ENCODE measurements at regions not wholly inside any gene's neighbourhood (a gene's known extent, or its start where the extent isn't known, plus 50 kb on each side); places are given as distances from the start of the nearest gene placed in this dataset.

GRCh38 chr5:82811490-82811889 lies 265.7 kb downstream of the TMEM167A start:
- RAD21 ChIA-PET (ENCODE audit: low non-redundant PET in 1 of 2, low total read pairs in 2 of 2, uncharacterized antibody in 2 of 2, unreplicated experiment in 2 of 2) = no interaction called here
- no peak overlapping the region for H2AFZ ChIP-seq (ENCODE audit: low read depth, low read length, poor library complexity, severe bottlenecking)
- intact Hi-C loops (cut with micrococcal nuclease) = no loop called here
- H3K4me1 ChIP-seq (ENCODE audit: control insufficient read depth in 1 of 2, insufficient read depth in 2 of 2, low read length in 2 of 2) = no peaks in the 10 kb centered on the region; a peak in 1 of 4 replicates
- no peaks in the 10 kb centered on the region for H3K36me3 ChIP-seq (ENCODE audit: control insufficient read depth in 1 of 2, insufficient read depth in 2 of 2, low read length in 2 of 2)
- BruUV-seq (replicated peaks) = no TSS peak
- H3K9me2 ChIP-seq (ENCODE audit: insufficient read depth) = no peaks in the 10 kb centered on the region
- H3K4me2 ChIP-seq (ENCODE audit: low read length) = no peak overlapping the region
- CTCF ChIA-PET = no interaction called here
- H3K9me3 ChIP-seq (ENCODE audit: control insufficient read depth in 1 of 2, insufficient read depth in 1 of 2, low read depth in 1 of 2, low read length in 2 of 2) = no peaks in the 10 kb centered on the region
- no peaks in the 10 kb centered on the region for H3K27me3 ChIP-seq (ENCODE audit: insufficient read depth, low read length)
- no peaks in the 10 kb centered on the region for H4K20me1 ChIP-seq (ENCODE audit: insufficient read depth)
- POLR2A ChIA-PET = no interaction called here
- H3K79me2 ChIP-seq (ENCODE audit: insufficient read depth, low read length) = no peaks in the 10 kb centered on the region
- ATAC-seq (no peak), DNase-seq (ENCODE audit: low read depth, low spot score) (no peak)
- TF ChIP-seq ZBTB33 (IDR thresholded peaks at IDR 0.05; ENCODE audit: extremely low read depth, insufficient replicate concordance, low read length) = no peak
- TF ChIP-seq MAX (IDR thresholded peaks at IDR 0.05) = no peak
- no peak overlapping the region for H3K4me3 ChIP-seq (replicated peaks in 1 of 2; ENCODE audit: low read depth in 1 of 2, low read length in 2 of 2)
- H3K27ac ChIP-seq (ENCODE audit: low read depth, low read length) = no peak overlapping the region
- H3K9ac ChIP-seq (ENCODE audit: low read length) = no peak overlapping the region

GRCh38 chr5:82809420-82810143 lies 267.6 kb downstream of the TMEM167A start:
- ATAC-seq (no peak), DNase-seq (ENCODE audit: low read depth, low spot score) (no peak)
- Histone ChIP-seq H2AFZ (ENCODE audit: low read depth, low read length, poor library complexity, severe bottlenecking) (no peak overlapping the region), H3K9me2 (ENCODE audit: insufficient read depth) (no peaks in the 10 kb centered on the region), H3K36me3 (ENCODE audit: control insufficient read depth in 1 of 2, insufficient read depth in 2 of 2, low read length in 2 of 2) (no peaks in the 10 kb centered on the region), H3K27ac (ENCODE audit: low read depth, low read length) (no peak overlapping the region), H3K9ac (ENCODE audit: low read length) (no peak overlapping the region), H3K79me2 (ENCODE audit: insufficient read depth, low read length) (no peaks in the 10 kb centered on the region), H3K27me3 (ENCODE audit: insufficient read depth, low read length) (no peaks in the 10 kb centered on the region), H3K4me1 (ENCODE audit: control insufficient read depth in 1 of 2, insufficient read depth in 2 of 2, low read length in 2 of 2) (no peaks in the 10 kb centered on the region), H3K4me3 (replicated peaks in 1 of 2; ENCODE audit: low read depth in 1 of 2, low read length in 2 of 2) (no peak overlapping the region), H4K20me1 (ENCODE audit: insufficient read depth) (no peaks in the 10 kb centered on the region), H3K4me2 (ENCODE audit: low read length) (no peak overlapping the region), H3K9me3 (ENCODE audit: control insufficient read depth in 1 of 2, insufficient read depth in 1 of 2, low read depth in 1 of 2, low read length in 2 of 2) (no peaks in the 10 kb centered on the region)
- ChIA-PET CTCF (no interaction called here), RAD21 (ENCODE audit: low non-redundant PET in 1 of 2, low total read pairs in 2 of 2, uncharacterized antibody in 2 of 2, unreplicated experiment in 2 of 2) (no interaction called here), POLR2A (no interaction called here)
- intact Hi-C loops (cut with micrococcal nuclease) = no loop called here
- no peak for TF ChIP-seq REST (IDR thresholded peaks at IDR 0.05; ENCODE audit: low read depth)
- TF ChIP-seq CBX3 (IDR thresholded peaks at IDR 0.05; ENCODE audit: low read depth) = no peak
- no peak for TF ChIP-seq CEBPB (IDR thresholded peaks at IDR 0.05; ENCODE audit: low read depth)
- no peak for TF ChIP-seq EGR1 (IDR thresholded peaks at IDR 0.05; ENCODE audit: low read depth)
- no peak for TF ChIP-seq POLR2A (IDR thresholded peaks at IDR 0.05; ENCODE audit: borderline replicate concordance, extremely low read depth, insufficient read depth, insufficient read length)
- TF ChIP-seq SIN3A (IDR thresholded peaks at IDR 0.05; ENCODE audit: low read depth) = no peak
- no peak for TF ChIP-seq JUND (IDR thresholded peaks at IDR 0.05)
- TF ChIP-seq MAX (IDR thresholded peaks at IDR 0.05) = no peak
- no peak for TF ChIP-seq ELF1 (IDR thresholded peaks at IDR 0.05; ENCODE audit: borderline replicate concordance, low read depth)
- no peak for TF ChIP-seq SP1 (IDR thresholded peaks at IDR 0.05; ENCODE audit: low read depth)
- no peak for TF ChIP-seq RAD21 (IDR thresholded peaks at IDR 0.05; ENCODE audit: low read depth)
- BruUV-seq (replicated peaks) = no TSS peak
